ENCODE measurements at regions not wholly inside any gene's neighbourhood (a gene's known extent, or its start where the extent isn't known, plus 50 kb on each side); places are given as distances from the start of the nearest gene placed in this dataset.

GRCh38 chr20:17859616-17860232, 108.9 kb downstream of the SNX5 start:
- TF ChIP-seq MAX (IDR thresholded peaks at IDR 0.05; ENCODE audit: low read depth, low read length) (no peak), MYC (IDR thresholded peaks at IDR 0.05; ENCODE audit: low read depth, low read length) (no peak), CTCF (IDR thresholded peaks at IDR 0.05; ENCODE audit: low read depth, low read length) (no peak), POLR2A (IDR thresholded peaks at IDR 0.05; ENCODE audit: extremely low read depth, insufficient read length) (no peak)
- DNase-seq (ENCODE audit: low read depth) = no peak
- no peak overlapping the region for H3K4me3 ChIP-seq (ENCODE audit: low read depth, low read length)

GRCh38 chr20:17859002-17859615, 109.5 kb downstream of the SNX5 start:
- DNase-seq (ENCODE audit: low read depth) = no peak
- TF ChIP-seq POLR2A (IDR thresholded peaks at IDR 0.05; ENCODE audit: extremely low read depth, insufficient read length) (no peak), CTCF (IDR thresholded peaks at IDR 0.05; ENCODE audit: low read depth, low read length) (no peak), MYC (IDR thresholded peaks at IDR 0.05; ENCODE audit: low read depth, low read length) (no peak), MAX (IDR thresholded peaks at IDR 0.05; ENCODE audit: low read depth, low read length) (no peak)
- H3K4me3 ChIP-seq (ENCODE audit: low read depth, low read length) = no peak overlapping the region

- DNase-seq (ENCODE audit: low read depth) = no peak
- TF ChIP-seq POLR2A (IDR thresholded peaks at IDR 0.05; ENCODE audit: extremely low read depth, insufficient read length) = no peak
- no peak for TF ChIP-seq CTCF (IDR thresholded peaks at IDR 0.05; ENCODE audit: low read depth, low read length)
- no peak for TF ChIP-seq MYC (IDR thresholded peaks at IDR 0.05; ENCODE audit: low read depth, low read length)
- no peak for TF ChIP-seq MAX (IDR thresholded peaks at IDR 0.05; ENCODE audit: low read depth, low read length)
- H3K4me3 ChIP-seq (ENCODE audit: low read depth, low read length) = no peak overlapping the region
These were observed 110.1 kb downstream of the SNX5 start for GRCh38 chr20:17858450-17859001.

GRCh38 chr20:17857639-17858449, 110.8 kb downstream of the SNX5 start:
- H3K4me3 ChIP-seq (ENCODE audit: low read depth, low read length) = no peak overlapping the region
- TF ChIP-seq MYC (IDR thresholded peaks at IDR 0.05; ENCODE audit: low read depth, low read length) (no peak), CTCF (IDR thresholded peaks at IDR 0.05; ENCODE audit: low read depth, low read length) (no peak), POLR2A (IDR thresholded peaks at IDR 0.05; ENCODE audit: extremely low read depth, insufficient read length) (no peak)
- DNase-seq (ENCODE audit: low read depth) = no peak

- H3K4me3 ChIP-seq (ENCODE audit: low read depth, low read length) = no peak overlapping the region
- TF ChIP-seq CTCF (IDR thresholded peaks at IDR 0.05; ENCODE audit: low read depth, low read length) (no peak), MAX (IDR thresholded peaks at IDR 0.05; ENCODE audit: low read depth, low read length) (no peak), MYC (IDR thresholded peaks at IDR 0.05; ENCODE audit: low read depth, low read length) (no peak), POLR2A (IDR thresholded peaks at IDR 0.05; ENCODE audit: extremely low read depth, insufficient read length) (no peak)
- no peak for DNase-seq (ENCODE audit: low read depth)
These were observed 111.6 kb downstream of the SNX5 start for GRCh38 chr20:17856837-17857605.
